CD4-positive, alpha-beta T cell (primary cell): ENCODE measurements at regions not wholly inside any gene's neighbourhood (a gene's known extent, or its start where the extent isn't known, plus 50 kb on each side); places are given as distances from the start of the nearest gene placed in this dataset.

ENCODE experiments used
- ATAC-seq: fragments of 200-7000 bp; cut with Tn5 transposase; one replicate; pipeline ENCODE4 v1.10.0; 2022; ENCODE audit warnings: mild to moderate bottlenecking; ENCODE audit not compliant: poor library complexity
- CTCF ChIA-PET: fragments of 350-600 bp; sonication (Branson Sonifier 250); formaldehyde crosslinking; loops from one replicate; lab custom pipeline; 2021; ENCODE audit warnings: antibody characterized with exemption, inconsistent platforms; lab: Charles Lee
- POLR2A ChIA-PET: fragments of 350-600 bp; sonication (Branson Sonifier 250); formaldehyde crosslinking; loops from one replicate; lab custom pipeline; 2021; ENCODE audit warnings: antibody characterized with exemption, inconsistent platforms; lab: Charles Lee
- DNase-seq, 14 experiments: peaks; one replicate each; pipeline ENCODE4 v3.0.0-alpha.2; 2013 to 2020; ENCODE audit warnings: mixed read lengths in 2 of 14
- H3K27ac ChIP-seq, 2 donors: one replicate each; pipeline versions ENCODE4 v1.5.1 to v1.7.0; 2013; ENCODE audit warnings: low read length in 2 of 2, low read depth in 1 of 2, mild to moderate bottlenecking in 1 of 2
- H3K27me3 ChIP-seq, 2 experiments: 1 replicate in 1 of 2; 2 replicates in 1 of 2; pipeline versions ENCODE4 v1.6.1 to v1.7.0; 2013; ENCODE audit warnings: low read length in 2 of 2, control low read depth in 1 of 2, mild to moderate bottlenecking in 1 of 2, moderate library complexity in 1 of 2; ENCODE audit not compliant: insufficient read depth in 2 of 2, control insufficient read depth in 1 of 2
- H3K36me3 ChIP-seq: one replicate; pipeline ENCODE4 v1.6.1; 2013; ENCODE audit warnings: low read length, control low read depth; ENCODE audit not compliant: insufficient read depth
- H3K4me1 ChIP-seq: one replicate; pipeline ENCODE4 v1.6.1; 2013; ENCODE audit warnings: low read length, control low read depth; ENCODE audit not compliant: insufficient read depth
- H3K4me3 ChIP-seq: one replicate; pipeline ENCODE4 v1.5.1; 2013; ENCODE audit warnings: mild to moderate bottlenecking, low read length, moderate library complexity
- H3K9me3 ChIP-seq, 2 experiments: 1 replicate in 1 of 2; 2 replicates in 1 of 2; pipeline versions ENCODE4 v1.6.1 to v1.7.0; 2013; ENCODE audit warnings: low read length in 2 of 2, mild to moderate bottlenecking in 2 of 2, control low read depth in 1 of 2, moderate library complexity in 1 of 2; ENCODE audit not compliant: control insufficient read depth in 1 of 2, insufficient read depth in 1 of 2
- H3K27ac Mint-ChIP-seq: one replicate; pipeline ENCODE4 v1.8.0; 2020; ENCODE audit warnings: mixed read lengths
- H3K27me3 Mint-ChIP-seq: one replicate; pipeline ENCODE4 v1.8.0; 2021; ENCODE audit warnings: mixed read lengths
- H3K36me3 Mint-ChIP-seq: one replicate; pipeline ENCODE4 v1.8.0; 2021; ENCODE audit warnings: low read depth, mixed read lengths
- H3K4me1 Mint-ChIP-seq: one replicate; pipeline ENCODE4 v1.8.0; 2021; ENCODE audit warnings: low read depth, mixed read lengths
- H3K4me3 Mint-ChIP-seq: one replicate; pipeline ENCODE4 v1.8.0; 2020; ENCODE audit warnings: mild to moderate bottlenecking, mixed read lengths
- H3K9me3 Mint-ChIP-seq: one replicate; pipeline ENCODE4 v1.8.0; 2020; ENCODE audit warnings: mixed read lengths
- intact Hi-C, 2 experiments: fragments of 100-400 bp; cut with DNase I in 1 of 2; cut with micrococcal nuclease in 1 of 2; formaldehyde crosslinking; loops; one replicate each; pipeline versions ENCODE4 v1.15.1 to v1.9.0; 2023 to 2025; cut with DNase I, micrococcal nuclease
- TF ChIP-seq, protein P1 (sequence below): fragments of 200-600 bp; IDR thresholded peaks from one replicate; pipeline ENCODE4 v1.8.0; 2022; ENCODE audit warnings: antibody characterized with exemption, mild to moderate bottlenecking

DNA sequence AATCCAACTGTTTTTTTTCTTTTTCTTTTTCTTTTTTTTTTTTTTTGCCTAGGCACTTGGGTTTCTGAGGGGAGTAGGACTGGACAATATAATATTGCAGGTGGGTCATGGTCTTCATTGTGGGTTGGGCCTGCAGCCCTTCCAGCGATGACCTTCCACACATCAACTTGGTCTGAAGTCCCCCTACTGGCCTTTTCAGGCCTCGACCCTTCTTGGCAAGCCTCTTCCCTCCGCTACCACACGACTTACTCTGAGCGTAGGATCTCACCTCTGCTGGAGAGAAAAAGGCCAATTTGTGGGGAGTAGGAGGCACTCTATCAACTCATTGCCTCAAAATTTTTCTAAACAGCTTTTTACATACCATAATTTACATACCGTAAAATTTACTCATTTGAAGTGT is 51.1 kb upstream of the GRIK3 start:
- ATAC-seq: no peak
- Histone ChIP-seq H3K27me3 (peaks cover 0 to 8% of the 10 kb centered on the region in 2 experiments), H3K27ac (no peak overlapping the region), H3K4me1 (no peaks in the 10 kb centered on the region), H3K4me3 (no peak overlapping the region), H3K36me3 (no peaks in the 10 kb centered on the region), H3K9me3 (no peaks in the 10 kb centered on the region)
- TF ChIP-seq, protein P1, sequence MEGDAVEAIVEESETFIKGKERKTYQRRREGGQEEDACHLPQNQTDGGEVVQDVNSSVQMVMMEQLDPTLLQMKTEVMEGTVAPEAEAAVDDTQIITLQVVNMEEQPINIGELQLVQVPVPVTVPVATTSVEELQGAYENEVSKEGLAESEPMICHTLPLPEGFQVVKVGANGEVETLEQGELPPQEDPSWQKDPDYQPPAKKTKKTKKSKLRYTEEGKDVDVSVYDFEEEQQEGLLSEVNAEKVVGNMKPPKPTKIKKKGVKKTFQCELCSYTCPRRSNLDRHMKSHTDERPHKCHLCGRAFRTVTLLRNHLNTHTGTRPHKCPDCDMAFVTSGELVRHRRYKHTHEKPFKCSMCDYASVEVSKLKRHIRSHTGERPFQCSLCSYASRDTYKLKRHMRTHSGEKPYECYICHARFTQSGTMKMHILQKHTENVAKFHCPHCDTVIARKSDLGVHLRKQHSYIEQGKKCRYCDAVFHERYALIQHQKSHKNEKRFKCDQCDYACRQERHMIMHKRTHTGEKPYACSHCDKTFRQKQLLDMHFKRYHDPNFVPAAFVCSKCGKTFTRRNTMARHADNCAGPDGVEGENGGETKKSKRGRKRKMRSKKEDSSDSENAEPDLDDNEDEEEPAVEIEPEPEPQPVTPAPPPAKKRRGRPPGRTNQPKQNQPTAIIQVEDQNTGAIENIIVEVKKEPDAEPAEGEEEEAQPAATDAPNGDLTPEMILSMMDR: no peak
- no peaks in the 10 kb centered on the region for H3K4me1 Mint-ChIP-seq
- ChIA-PET POLR2A (no interaction called here), CTCF (no interaction called here)
- H3K27ac Mint-ChIP-seq: no peak overlapping the region
- no peak for DNase-seq
- H3K27me3 Mint-ChIP-seq: peaks cover 31% of the 10 kb centered on the region
- H3K4me3 Mint-ChIP-seq: no peak overlapping the region
- intact Hi-C loops: no loop called here
- no peaks in the 10 kb centered on the region for H3K9me3 Mint-ChIP-seq
- no peaks in the 10 kb centered on the region for H3K36me3 Mint-ChIP-seq

DNA sequence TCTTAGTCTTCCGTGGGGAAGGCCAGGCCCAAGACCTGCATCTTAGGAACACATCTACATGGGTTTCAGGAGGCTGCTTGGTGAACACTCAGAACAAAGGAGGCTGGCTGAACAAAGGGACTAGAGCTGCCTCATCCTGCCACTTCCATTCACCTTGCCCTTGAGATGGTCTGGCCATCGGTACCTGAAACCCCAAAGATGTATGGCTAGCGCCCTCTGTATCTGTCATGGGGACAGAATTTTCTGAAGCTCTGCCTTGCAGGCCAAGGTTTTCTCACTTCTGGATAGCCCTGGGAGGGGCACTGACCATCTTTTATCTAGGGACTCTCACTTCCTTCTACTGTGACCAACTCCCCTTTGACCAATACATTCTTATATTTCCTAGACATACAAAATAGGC is 55.4 kb upstream of the GRIK3 start:
- no peak overlapping the region for H3K4me3 Mint-ChIP-seq
- peaks cover 50% of the 10 kb centered on the region for H3K27me3 Mint-ChIP-seq
- H3K9me3 Mint-ChIP-seq: no peaks in the 10 kb centered on the region
- no peaks in the 10 kb centered on the region for H3K36me3 Mint-ChIP-seq
- no peaks in the 10 kb centered on the region for H3K4me1 Mint-ChIP-seq
- Histone ChIP-seq H3K4me1 (no peaks in the 10 kb centered on the region), H3K36me3 (no peaks in the 10 kb centered on the region), H3K27me3 (peaks cover 0 to 13% of the 10 kb centered on the region in 2 experiments), H3K9me3 (no peaks in the 10 kb centered on the region), H3K4me3 (no peak overlapping the region), H3K27ac (no peak overlapping the region)
- ATAC-seq (no peak), DNase-seq (no peak)
- TF ChIP-seq, protein P1: no peak
- ChIA-PET CTCF (no interaction called here), POLR2A (no interaction called here)
- intact Hi-C loops: no loop called here
- H3K27ac Mint-ChIP-seq: no peak overlapping the region

GRCh38 chr1:37090671-37091070 is 56.4 kb upstream of the GRIK3 start:
- no peak overlapping the region for H3K4me3 Mint-ChIP-seq
- CTCF ChIA-PET: no interaction called here

More at GRCh38 chr1:37090671-37091070, 56.4 kb upstream of the GRIK3 start:
- no peak overlapping the region for H3K27ac ChIP-seq
- H3K4me3 ChIP-seq: no peak overlapping the region
- POLR2A ChIA-PET: no interaction called here
- no peak overlapping the region for H3K27ac Mint-ChIP-seq
- no peaks in the 10 kb centered on the region for H3K4me1 Mint-ChIP-seq
- intact Hi-C loops: no loop called here
- DNase-seq: no peak
- H3K27me3 ChIP-seq: peaks cover 0 to 11% of the 10 kb centered on the region in 2 experiments
- peaks cover 44% of the 10 kb centered on the region for H3K27me3 Mint-ChIP-seq
- H3K36me3 Mint-ChIP-seq: no peaks in the 10 kb centered on the region
- no peaks in the 10 kb centered on the region for H3K4me1 ChIP-seq
- no peaks in the 10 kb centered on the region for H3K9me3 Mint-ChIP-seq
- TF ChIP-seq, protein P1: no peak
- no peaks in the 10 kb centered on the region for H3K9me3 ChIP-seq
- ATAC-seq: no peak
- H3K36me3 ChIP-seq: no peaks in the 10 kb centered on the region
